Vagina (tissue), 2 donors: ENCODE measurements at regions not wholly inside any gene's neighbourhood (a gene's known extent, or its start where the extent isn't known, plus 50 kb on each side); places are given as distances from the start of the nearest gene placed in this dataset.

Experiments used
- DNase-seq, 2 donors: peaks; one replicate each; pipeline ENCODE4 v3.0.0-alpha.2; 2017; ENCODE audit errors: extremely low spot score in 2 of 2
- H3K27ac ChIP-seq: fragments of 200-600 bp; sonication (generic); one replicate; pipeline ENCODE4 v1.5.1; 2019
- H3K27me3 ChIP-seq: fragments of 200-600 bp; sonication (generic); one replicate; pipeline ENCODE4 v1.5.1; 2019
- H3K36me3 ChIP-seq, 2 donors: fragments of 200-600 bp; sonication (generic); one replicate each; pipeline ENCODE4 v1.5.1; 2017 to 2019
- H3K4me1 ChIP-seq: fragments of 200-600 bp; sonication (generic); one replicate; pipeline ENCODE4 v1.5.1; 2019
- H3K4me3 ChIP-seq, 2 donors: fragments of 200-600 bp; sonication (generic); 1 replicate in 1 of 2; 2 replicates in 1 of 2; pipeline ENCODE4 v1.5.1; 2016 to 2019
- H3K9me3 ChIP-seq: fragments of 200-600 bp; sonication (generic); one replicate; pipeline ENCODE4 v1.5.1; 2019
- CTCF ChIP-seq, 3 experiments: fragments of 450-650 bp in 2 of 3; fragments of 200-600 bp in 1 of 3; sonication (generic) in 1 of 3; IDR thresholded peaks; one replicate each; pipeline ENCODE4 v1.5.1; 2017 to 2019; ENCODE audit warnings: antibody characterized with exemption in 3 of 3, mild to moderate bottlenecking in 2 of 3, moderate library complexity in 2 of 3
- POLR2A ChIP-seq, 2 donors: fragments of 450-650 bp; IDR thresholded peaks; one replicate each; pipeline ENCODE4 v1.6.1; 2017; ENCODE audit warnings: antibody characterized with exemption in 2 of 2, mild to moderate bottlenecking in 2 of 2, moderate library complexity in 2 of 2
- POLR2AphosphoS5 ChIP-seq, 2 donors: sonication (generic); formaldehyde crosslinking; IDR thresholded peaks; one replicate each; pipeline ENCODE4 v1.9.0; 2017; ENCODE audit warnings: antibody characterized with exemption in 2 of 2, mild to moderate bottlenecking in 2 of 2, low read depth in 1 of 2; ENCODE audit not compliant: insufficient read depth in 1 of 2
- intact Hi-C: fragments of 100-400 bp; cut with DNase I; formaldehyde crosslinking; loops from one replicate; pipeline ENCODE4 v1.15.1; 2023

- no peaks in the 10 kb centered on the region for H3K9me3 ChIP-seq
- no peaks in the 10 kb centered on the region for H3K4me1 ChIP-seq
- intact Hi-C loops = no loop called here
- H3K36me3 ChIP-seq = no peaks in the 10 kb centered on the region
- H3K27ac ChIP-seq = no peak overlapping the region
- H3K4me3 ChIP-seq = no peak overlapping the region
- no peak for TF ChIP-seq POLR2AphosphoS5 (IDR thresholded peaks at IDR 0.05; ENCODE audit: insufficient read depth in 1 of 2, low read depth in 1 of 2)
- no peak for DNase-seq
- H3K27me3 ChIP-seq = no peaks in the 10 kb centered on the region
Observed at GRCh38 chr6:140138311-140139010, 764.0 kb upstream of the CITED2 start.

GRCh38 chr6:140134224-140134623 lies 759.8 kb upstream of the CITED2 start:
- Histone ChIP-seq H3K4me1 (no peaks in the 10 kb centered on the region), H3K4me3 (no peak overlapping the region), H3K27ac (no peak overlapping the region), H3K36me3 (no peaks in the 10 kb centered on the region), H3K27me3 (no peaks in the 10 kb centered on the region), H3K9me3 (peaks cover 1% of the 10 kb centered on the region)
- intact Hi-C loops = no loop called here
- no peak for DNase-seq
- TF ChIP-seq POLR2A (IDR thresholded peaks at IDR 0.05) = no peak
- no peak for TF ChIP-seq POLR2AphosphoS5 (IDR thresholded peaks at IDR 0.05; ENCODE audit: insufficient read depth in 1 of 2, low read depth in 1 of 2)
- TF ChIP-seq CTCF (IDR thresholded peaks at IDR 0.05) = no peak

GRCh38 chr6:140130074-140130473 lies 755.6 kb upstream of the CITED2 start:
- intact Hi-C loops = no loop called here
- Histone ChIP-seq H3K4me1 (no peaks in the 10 kb centered on the region), H3K36me3 (no peaks in the 10 kb centered on the region), H3K27ac (no peak overlapping the region), H3K9me3 (peaks cover 3% of the 10 kb centered on the region), H3K4me3 (no peak overlapping the region), H3K27me3 (no peaks in the 10 kb centered on the region)
- TF ChIP-seq POLR2A (IDR thresholded peaks at IDR 0.05) (no peak), CTCF (IDR thresholded peaks at IDR 0.05) (no peak), POLR2AphosphoS5 (IDR thresholded peaks at IDR 0.05; ENCODE audit: insufficient read depth in 1 of 2, low read depth in 1 of 2) (no peak)
- DNase-seq = no peak

GRCh38 chr6:140124498-140124897 lies 750.0 kb upstream of the CITED2 start:
- Histone ChIP-seq H3K4me1 (no peaks in the 10 kb centered on the region), H3K27ac (no peak overlapping the region), H3K36me3 (no peaks in the 10 kb centered on the region), H3K27me3 (no peaks in the 10 kb centered on the region), H3K4me3 (no peak overlapping the region), H3K9me3 (peaks cover 3% of the 10 kb centered on the region)
- intact Hi-C loops = no loop called here
- DNase-seq = no peak
- TF ChIP-seq POLR2A (IDR thresholded peaks at IDR 0.05) (no peak), CTCF (IDR thresholded peaks at IDR 0.05) (no peak), POLR2AphosphoS5 (IDR thresholded peaks at IDR 0.05; ENCODE audit: insufficient read depth in 1 of 2, low read depth in 1 of 2) (no peak)

- intact Hi-C loops = no loop called here
- TF ChIP-seq CTCF (IDR thresholded peaks at IDR 0.05) (no peak), POLR2AphosphoS5 (IDR thresholded peaks at IDR 0.05; ENCODE audit: insufficient read depth in 1 of 2, low read depth in 1 of 2) (no peak), POLR2A (IDR thresholded peaks at IDR 0.05) (no peak)
- Histone ChIP-seq H3K9me3 (no peaks in the 10 kb centered on the region), H3K4me3 (no peak overlapping the region), H3K4me1 (no peaks in the 10 kb centered on the region), H3K27me3 (no peaks in the 10 kb centered on the region), H3K36me3 (no peaks in the 10 kb centered on the region), H3K27ac (no peak overlapping the region)
- DNase-seq = no peak
Observed at GRCh38 chr6:140108167-140108566, 733.7 kb upstream of the CITED2 start.
